GM19372 (cell line): ENCODE measurements at regions not wholly inside any gene's neighbourhood (a gene's known extent, or its start where the extent isn't known, plus 50 kb on each side); places are given as distances from the start of the nearest gene placed in this dataset.
"Not testable (repeated sequence)": the region's sequence is repeated elsewhere in the genome, so short reads cannot be mapped to it uniquely, and the experiment has no call there.

Experiments
- ATAC-seq: cut with Tn5 transposase; IDR thresholded peaks from one replicate; pipeline ENCODE4 v1.9.1; 2021; ENCODE audit warnings: mild to moderate bottlenecking, low read depth, moderate library complexity; ENCODE audit not compliant: unreplicated experiment

DNA sequence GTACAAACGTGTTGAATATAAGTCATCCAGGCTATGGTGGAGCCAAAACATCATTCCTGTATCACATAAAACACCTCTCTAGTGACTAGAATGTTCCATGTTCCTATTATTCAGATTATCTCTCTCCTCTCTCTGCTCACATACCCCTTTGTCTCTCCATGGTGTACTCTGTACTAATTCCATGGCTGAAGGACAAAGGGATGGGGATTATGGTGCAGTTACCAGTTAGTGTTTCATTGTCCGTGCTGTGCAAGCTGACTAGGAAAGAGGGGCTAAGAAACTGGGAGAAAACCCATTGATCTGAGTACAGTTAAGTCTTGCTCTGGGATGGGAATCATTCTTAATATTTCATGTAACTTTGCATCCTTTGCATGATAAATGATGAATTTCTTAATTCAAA lies 397.4 kb upstream of the NOX3 start:
- no peak for ATAC-seq

DNA sequence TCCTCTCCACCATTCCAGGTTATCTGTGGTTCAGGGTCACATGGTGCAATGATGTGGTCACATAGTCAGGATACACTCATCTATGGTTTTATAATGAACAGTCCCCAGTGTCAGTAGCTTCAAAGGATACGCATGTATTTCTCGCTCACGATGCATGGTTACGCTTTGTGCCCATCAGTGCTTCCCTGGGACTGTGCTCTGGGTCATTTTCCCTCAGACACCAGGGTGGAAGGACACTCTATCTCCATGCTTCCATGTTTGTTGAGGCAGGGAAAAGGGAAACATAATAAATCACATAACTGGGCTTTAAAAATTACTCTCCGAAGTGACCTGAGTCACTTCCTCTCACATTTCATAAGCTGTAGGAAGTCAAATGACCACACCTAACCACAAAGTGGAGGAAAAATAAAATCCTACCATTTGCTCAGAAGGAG lies 394.8 kb upstream of the NOX3 start:
- no peak for ATAC-seq

DNA sequence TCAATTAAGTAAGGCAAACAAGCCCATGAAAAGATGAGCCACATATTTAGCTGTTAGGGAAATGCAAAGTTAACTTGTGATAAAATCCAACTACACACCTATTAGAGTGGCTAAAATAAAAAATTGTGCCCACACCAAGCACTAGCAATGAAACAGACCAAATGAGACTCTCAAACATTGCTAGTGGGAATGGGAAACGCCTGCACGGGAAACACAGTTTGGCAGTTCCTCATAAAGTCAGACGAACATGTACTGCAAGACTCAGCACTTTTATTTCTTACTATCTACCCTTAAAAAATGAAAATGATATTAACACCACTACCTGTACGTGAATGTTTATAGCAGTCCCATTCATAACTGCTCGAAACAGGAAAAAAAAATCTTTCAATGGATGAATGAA lies 392.1 kb upstream of the NOX3 start:
- ATAC-seq, result no peak

DNA sequence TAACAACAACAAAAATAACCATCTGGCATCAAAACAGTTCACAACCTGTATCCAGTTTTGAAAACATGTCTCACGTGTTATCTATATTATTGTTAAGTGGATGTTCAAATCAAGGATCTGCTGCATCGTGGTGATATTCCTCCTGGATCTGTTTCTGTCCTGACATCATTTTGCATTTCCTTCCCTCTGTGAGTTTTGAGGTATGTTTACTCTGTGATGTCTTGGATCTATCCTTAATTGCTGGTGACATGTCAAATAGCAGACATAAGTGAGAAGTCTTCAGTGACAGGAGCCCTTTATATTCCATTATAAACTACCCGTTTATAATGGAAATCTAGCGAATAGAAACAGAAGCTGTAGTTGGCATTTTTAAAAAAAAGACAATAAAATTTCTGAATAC lies 381.8 kb upstream of the NOX3 start:
- no peak for ATAC-seq

DNA sequence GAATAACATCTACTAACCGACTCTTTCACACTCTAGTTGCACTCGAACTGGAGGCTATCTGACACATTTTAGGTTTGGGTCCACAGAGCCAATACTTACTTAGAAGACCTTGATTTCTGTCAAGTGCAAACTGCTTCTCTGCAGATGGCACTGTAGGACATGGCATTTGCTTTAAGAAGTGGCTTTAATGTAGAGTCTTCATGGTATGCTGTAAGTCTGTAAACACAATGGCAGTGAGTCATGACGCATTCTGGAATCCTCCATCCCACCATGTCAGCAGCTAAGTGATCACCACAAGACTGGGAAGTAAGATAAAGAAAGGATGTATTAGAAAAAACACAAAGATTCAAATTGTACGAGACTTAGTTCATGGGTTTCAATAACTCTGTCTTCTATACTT lies 377.0 kb upstream of the NOX3 start:
- no peak for ATAC-seq

DNA sequence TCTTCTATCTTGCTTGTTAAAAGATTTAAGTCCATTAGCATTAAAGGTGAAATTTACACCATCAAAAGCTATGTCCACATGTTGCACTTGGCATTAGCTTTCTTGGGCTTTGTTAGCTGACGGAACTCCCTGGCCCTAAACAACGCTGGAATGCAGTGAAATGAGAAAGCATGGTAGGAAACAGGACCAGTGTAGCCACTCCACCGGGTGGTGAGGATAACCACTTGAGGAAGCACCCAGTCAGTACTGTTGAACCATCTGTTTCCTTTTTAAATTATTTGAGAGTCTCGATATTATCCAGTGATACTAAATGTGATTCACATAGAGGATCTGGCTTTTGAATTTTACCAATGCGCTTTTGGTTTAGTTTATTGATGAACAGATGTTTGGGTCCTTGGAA lies 374.9 kb upstream of the NOX3 start:
- ATAC-seq, result no peak

DNA sequence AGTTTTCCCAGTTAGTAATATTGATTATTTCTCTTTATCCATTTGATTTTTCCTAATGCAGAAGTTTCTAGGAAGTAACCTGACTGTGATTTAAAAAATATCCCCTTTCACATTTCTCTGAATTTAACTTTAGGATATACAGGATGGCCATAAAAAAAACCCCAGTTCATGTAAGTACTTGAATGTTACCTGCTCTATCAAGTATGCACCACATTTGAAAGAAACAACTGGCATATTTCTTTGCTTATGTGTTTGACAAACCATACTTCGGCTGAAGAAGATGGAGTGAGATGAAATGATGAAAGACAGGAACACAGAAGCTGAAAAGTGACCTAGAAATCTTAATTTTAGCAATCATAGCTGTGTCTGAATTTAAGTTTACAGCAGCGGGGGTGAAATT lies 374.0 kb upstream of the NOX3 start:
- ATAC-seq, result no peak

DNA sequence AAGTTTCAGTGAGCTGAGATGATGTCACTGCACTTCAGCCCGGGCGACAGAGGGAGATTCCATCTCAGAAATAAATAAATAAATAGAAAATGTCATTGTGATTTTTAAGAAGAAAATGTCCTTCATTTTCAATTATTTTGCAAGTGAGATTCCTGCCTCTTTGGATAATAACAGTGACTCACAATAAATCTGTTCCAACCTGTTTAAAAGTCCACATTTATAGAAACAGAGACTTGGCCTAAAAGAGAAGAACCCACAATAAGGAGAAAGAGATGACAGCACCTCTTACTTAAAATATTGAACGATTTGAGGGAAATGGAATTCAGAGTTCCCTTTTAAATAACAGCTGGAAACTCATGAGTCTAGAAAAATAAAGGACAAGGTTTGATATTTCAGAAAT lies 373.4 kb upstream of the NOX3 start:
- ATAC-seq, result no peak

DNA sequence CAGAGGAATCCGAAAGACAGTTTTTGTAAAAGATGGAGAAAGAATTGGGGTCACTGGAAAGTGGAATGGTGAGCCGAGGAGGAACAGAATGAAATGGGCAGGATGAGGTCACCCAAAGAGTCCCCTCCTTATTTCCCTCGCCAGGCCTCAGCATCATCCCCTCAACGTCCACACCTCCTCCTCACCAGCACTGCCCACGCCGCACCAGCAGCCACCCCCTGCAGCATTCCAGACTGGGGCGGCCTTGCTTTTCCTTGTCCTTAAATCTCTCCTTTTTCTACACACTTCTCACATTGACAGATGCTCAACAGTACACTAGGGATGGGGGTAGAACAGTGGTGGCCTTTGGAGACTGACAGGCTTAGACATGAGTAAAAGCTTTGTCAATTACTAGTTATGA lies 363.1 kb upstream of the NOX3 start:
- no peak for ATAC-seq

DNA sequence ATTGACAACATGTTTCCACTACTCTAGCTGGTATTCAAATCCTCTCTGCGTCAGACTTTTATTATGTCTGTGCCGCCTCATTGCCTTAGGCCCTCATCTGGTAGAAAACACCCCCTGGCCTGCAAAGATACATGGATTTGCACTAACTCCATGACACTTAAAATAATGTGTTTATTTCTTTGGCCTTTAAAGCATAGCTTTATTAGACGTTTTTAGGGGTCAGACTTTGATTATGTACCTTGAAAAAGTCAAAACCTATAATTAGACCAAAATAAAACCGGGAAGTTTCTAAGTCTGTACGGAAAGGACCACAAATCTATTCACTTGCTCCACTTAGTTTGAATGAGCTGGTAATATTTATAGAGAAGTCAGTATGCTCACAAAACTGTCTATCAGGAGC lies 357.9 kb upstream of the NOX3 start:
- no peak for ATAC-seq

DNA sequence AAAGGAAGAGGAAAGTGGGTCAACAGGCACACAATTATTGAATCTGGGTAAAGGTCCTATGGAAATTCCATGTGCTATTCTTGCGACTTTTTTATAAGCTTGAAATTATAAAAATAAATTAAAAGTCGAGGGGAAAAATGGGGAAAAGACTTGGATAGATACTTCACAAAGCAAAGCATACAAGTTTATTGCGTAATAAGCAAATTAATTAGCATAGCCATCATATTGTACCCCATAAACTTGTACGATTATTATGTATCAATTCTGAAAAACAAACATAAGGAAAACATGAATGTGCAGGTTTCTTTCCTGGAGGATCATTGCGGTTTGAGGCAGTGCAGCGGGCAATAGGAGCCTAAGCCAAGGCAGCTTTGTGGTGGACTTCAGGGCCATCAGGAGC lies 351.6 kb upstream of the NOX3 start:
- no peak for ATAC-seq

DNA sequence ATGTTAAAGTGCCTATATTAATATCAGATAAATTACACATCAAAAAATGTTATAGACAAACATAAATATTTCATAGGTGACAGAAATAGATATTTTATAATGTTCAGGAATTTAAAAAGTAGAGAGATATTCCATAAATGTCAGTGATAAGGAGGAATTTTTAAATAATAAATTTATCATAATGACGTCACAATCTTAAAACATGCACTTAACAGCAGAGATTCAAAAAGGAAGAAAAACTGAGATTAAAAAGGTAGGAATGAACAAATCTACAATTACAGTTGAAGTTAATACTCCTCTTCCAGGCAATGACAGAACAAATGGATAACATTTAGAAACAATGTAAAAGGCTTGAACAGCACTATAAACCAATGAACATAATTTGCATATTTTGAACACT lies 345.4 kb upstream of the NOX3 start:
- no peak for ATAC-seq

DNA sequence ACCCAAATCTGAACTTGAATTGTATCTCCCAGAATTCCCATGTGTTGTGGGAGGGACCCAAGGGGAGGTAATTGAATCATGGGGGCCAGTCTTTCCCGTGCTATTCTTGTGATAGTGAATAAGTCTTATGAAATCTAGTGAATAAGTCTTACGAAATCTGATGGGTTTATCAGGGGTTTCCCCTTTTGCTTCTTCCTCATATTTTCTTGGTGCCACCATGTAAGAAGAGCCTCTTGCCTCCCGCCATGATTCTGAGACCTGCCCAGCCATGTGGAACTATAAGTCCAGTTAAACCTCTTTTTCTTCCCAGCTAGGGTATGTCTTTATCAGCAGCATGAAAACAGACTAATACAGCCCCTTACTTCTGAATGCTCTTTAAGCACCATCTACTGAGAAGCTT lies 343.2 kb upstream of the NOX3 start:
- not testable (repeated sequence) for ATAC-seq

DNA sequence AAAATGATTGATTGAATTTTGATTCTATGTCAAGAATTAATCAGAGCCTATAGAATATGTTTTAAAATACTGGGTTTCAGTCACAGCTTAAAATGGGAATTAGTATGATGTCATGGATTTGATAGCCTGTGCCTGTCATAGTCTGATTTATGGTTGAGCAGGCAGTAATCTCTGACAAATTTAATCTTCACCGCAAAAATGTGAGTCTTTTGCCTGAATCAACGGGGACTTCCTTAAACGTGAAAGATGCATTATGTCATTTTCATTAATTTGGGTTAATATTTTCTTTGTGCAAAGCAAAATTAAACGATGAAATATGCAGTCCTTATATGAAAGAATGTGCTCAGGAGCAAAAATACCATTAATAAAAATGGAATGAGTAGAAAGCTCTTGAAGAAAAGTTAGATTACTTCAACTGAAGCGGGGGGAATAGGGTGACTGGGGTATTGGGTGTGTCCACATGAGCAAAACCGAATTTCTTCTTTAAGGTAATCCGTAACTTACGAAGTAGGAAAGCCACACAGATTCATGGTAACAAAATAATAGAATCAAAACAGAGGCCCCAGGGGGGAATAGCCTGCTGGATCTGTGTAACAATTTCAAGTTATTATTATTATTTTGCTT lies 339.6 kb upstream of the NOX3 start:
- ATAC-seq, result no peak

DNA sequence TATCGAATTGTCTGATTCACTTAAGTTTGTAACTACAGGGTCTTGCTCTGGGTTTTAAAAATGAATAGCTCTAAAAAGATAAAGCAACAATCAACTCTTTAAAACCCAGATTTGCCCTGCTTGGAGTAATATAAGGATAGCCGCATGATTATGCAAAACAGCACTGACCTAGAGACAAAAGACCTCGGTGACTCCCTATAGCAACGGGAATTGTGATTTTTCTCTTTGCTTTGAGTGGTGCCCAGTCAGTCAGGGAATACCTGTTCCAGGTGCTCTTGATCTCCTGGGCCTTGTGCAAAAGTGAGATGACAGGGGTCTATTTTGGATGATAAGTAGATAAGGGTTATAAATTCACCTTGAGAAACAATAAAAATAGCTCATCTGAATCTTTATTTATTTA lies 336.3 kb upstream of the NOX3 start:
- ATAC-seq, result no peak

DNA sequence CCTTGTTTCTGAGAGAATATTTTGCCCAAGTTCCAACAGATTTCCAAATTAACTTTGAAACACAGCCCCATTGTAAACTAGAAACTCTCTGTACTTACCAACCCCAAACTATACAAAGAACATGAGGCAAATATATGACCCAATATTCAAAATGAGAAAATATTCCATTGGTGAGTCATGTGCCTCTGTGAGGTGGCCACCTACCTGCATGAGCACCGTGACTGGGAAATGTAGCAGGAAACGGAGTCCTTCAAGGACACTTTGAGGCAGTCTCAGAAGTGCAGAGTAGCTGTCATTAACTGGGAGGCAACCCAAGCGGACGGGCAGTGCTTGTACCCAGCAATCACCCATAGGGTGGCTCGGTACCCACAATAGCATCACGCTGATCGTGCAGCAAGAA lies 335.5 kb upstream of the NOX3 start:
- ATAC-seq, result no peak

DNA sequence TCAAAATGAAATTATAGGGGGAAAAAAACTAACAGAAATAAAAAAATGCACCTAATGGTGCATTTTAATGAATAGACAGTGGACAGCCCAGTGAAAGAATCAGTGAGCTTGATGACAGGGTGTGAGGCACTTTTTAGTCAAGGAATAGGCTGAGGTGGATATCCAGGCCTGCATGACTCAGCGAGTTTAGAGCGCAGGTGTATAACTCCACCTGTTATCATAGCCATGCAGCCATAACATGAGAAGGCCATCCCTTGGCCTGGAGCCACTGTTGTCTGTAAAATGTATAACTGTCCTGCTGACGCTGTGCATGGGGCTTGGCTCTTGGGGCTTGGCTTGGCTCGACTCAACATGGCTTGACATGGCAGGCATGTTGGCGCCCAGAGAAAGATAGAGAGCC lies 331.5 kb upstream of the NOX3 start:
- no peak for ATAC-seq

DNA sequence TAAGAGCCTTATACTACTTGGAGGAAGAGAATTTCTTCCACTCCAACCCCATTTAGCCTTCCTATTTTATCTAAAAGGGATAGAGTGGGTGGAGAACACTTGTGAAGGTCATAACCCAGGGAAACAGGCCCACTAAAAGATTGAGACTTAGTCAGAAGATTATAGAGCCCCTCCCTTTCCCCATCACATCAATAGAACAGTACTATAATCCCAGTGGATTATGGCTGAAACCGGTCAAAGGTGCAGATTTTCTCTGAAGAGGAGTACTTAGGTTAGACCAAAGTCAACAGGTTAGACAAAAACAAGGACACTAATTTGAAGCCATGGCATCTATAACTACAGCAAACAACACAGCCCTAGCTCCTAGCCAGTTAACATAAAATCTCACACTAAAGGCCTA lies 330.9 kb upstream of the NOX3 start:
- ATAC-seq, result no peak

DNA sequence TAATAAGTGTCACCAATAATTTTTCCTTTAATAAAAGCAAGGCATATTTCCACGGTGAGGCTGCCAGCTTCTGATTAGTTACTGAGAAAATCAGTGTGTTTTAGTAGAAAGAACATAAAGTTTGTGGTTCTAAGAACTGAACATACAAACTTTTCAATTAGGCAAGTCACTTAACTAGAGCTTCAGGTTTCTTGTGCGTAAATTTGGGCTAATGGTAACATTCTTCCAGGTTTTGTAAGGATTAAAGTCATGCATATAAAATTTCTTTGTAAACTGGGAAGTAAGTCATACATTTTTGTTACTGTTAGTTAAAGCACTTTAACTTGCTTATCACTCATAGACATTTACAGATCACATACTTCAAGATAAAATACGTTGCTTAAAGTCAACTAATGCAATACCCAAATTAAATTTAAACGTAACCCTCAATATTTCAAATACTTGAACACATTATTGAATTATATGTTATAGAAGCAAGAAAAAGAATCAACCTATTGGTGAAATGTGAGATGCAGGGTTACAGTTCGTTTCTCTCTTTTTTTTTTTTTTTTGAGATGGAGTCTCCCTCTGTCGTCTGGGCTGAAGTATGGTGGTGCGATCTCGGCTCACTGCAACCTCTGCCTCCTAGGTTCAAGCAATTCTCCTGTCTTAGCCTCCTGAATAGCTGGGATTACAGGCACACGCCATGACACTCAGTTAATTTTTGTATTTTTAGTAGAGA lies 327.3 kb upstream of the NOX3 start:
- ATAC-seq, result no peak

DNA sequence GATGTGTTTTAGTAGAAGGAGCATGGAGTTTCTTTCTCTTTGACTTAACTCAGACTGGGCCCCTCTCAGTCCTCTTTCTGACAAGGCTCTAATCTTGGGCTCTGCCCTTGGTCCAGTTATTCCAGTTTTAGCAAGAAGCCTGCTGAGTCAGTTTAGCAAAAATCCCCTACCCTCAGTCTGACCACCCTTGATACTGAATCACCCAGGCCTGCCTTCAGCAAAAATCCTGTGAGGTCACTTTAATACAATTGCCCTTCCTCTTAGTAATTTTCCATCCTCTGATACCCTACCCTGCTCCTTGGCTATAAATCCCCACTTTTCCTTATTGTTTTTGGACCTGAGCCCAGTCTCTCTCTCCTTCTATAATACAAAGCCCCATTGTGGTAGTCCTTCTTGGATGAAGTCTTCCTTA lies 326.7 kb upstream of the NOX3 start:
- ATAC-seq, result no peak

DNA sequence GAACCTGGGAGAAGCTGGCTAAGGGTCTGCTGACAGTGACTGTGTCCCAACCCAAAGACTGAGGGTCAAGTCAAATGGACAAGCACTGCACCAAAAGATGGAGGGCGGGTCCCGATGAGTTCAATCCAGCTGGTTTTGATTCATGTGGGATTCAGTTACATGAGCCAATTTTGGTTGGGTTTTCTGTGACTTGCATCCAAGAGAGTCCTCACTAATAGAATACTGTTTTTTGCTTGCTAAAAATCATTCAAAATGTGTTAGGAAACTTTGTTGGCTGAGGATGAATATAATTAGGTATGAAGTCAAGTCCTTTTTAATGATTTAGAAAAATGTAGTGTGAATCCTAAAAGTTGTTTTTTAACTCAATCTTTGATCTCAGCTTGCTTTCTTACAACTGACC lies 323.8 kb upstream of the NOX3 start:
- no peak for ATAC-seq

DNA sequence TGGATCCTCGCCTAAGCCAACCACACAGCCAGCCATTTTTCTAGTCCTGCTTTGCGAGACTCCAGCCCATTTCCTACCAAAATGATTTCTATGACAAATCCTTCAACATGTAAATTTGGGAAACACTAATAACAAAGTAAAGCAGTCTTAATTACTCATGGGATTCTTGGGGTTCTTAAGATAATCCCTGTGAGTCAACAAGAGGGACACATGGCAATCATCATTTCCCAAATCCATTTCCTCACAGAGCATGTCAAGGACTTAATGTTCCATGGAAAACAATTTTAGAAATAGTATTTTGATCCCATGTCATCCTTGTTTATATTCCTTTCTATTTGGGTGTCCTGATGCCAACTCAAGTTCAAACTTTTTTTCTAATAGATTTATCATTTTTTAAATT lies 322.7 kb upstream of the NOX3 start:
- no peak for ATAC-seq

DNA sequence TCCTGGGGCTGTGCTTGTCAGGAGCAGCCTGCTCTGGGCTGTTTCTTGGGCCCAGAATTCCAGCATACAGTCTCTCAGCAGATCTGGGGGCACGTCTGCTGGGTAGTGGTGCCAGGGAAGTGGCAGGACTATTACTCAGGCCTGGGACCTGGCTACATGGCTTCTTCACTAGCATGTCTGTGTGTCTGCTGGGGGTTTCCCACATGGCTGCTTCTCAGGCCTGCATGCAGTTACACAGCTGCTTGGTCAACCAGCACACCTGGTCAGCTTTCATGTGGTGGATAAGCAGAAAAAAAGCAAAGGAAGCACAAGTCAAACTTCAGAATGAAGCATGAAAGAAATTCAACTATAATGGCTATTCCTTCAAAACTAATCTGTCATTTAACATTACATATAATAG lies 316.2 kb upstream of the NOX3 start:
- no peak for ATAC-seq
